Effector memory CD8-positive, alpha-beta T cell (primary cell): ENCODE measurements at regions not wholly inside any gene's neighbourhood (a gene's known extent, or its start where the extent isn't known, plus 50 kb on each side); places are given as distances from the start of the nearest gene placed in this dataset.
A peak's percentile ranks its signal among the peaks of the same experiment; 100 is the strongest.

Experiments used
- ATAC-seq: fragments of 150-1000 bp; cut with Tn5 transposase; replicated peaks from 2 replicates; pipeline ENCODE4 v1.10.0; 2021; ENCODE audit warnings: mild to moderate bottlenecking, moderate library complexity
- DNase-seq, 3 experiments: peaks; one replicate each; pipeline ENCODE4 v3.0.0; 2021
- H3K27ac Mint-ChIP-seq, 2 donors: one replicate each; pipeline ENCODE4 v1.8.0; 2022; ENCODE audit warnings: mild to moderate bottlenecking in 2 of 2, mixed read lengths in 2 of 2, moderate library complexity in 2 of 2
- H3K27me3 Mint-ChIP-seq, 2 donors: one replicate each; pipeline ENCODE4 v1.8.0; 2022; ENCODE audit warnings: mixed read lengths in 2 of 2
- H3K36me3 Mint-ChIP-seq: one replicate; pipeline ENCODE4 v1.8.0; 2022; ENCODE audit warnings: mild to moderate bottlenecking, moderate library complexity, mixed read lengths; ENCODE audit not compliant: insufficient read depth
- H3K4me1 Mint-ChIP-seq, 2 donors: one replicate each; pipeline ENCODE4 v1.8.0; 2022; ENCODE audit warnings: low read depth in 2 of 2, mixed read lengths in 2 of 2
- H3K4me3 Mint-ChIP-seq, 2 donors: one replicate each; pipeline ENCODE4 v1.8.0; 2022; ENCODE audit warnings: mild to moderate bottlenecking in 2 of 2, mixed read lengths in 2 of 2, moderate library complexity in 2 of 2
- H3K9me3 Mint-ChIP-seq, 2 donors: one replicate each; pipeline ENCODE4 v1.8.0; 2022; ENCODE audit warnings: mixed read lengths in 2 of 2

GRCh38 chr7:115526278-115526677 is 504.3 kb downstream of the TFEC start:
- Mint-ChIP-seq H3K4me3 (no peak overlapping the region), H3K4me1 (no peaks in the 10 kb centered on the region), H3K27me3 (peaks cover 0 to 7% of the 10 kb centered on the region in 2 donors), H3K9me3 (peaks cover 0 to 2% of the 10 kb centered on the region in 2 donors), H3K27ac (no peak overlapping the region), H3K36me3 (no peaks in the 10 kb centered on the region)
- ATAC-seq (no peak), DNase-seq (no peak)

- H3K36me3 Mint-ChIP-seq: no peaks in the 10 kb centered on the region
- no peaks in the 10 kb centered on the region for H3K4me1 Mint-ChIP-seq
- no peak overlapping the region for H3K4me3 Mint-ChIP-seq
- no peak overlapping the region for H3K27ac Mint-ChIP-seq
- ATAC-seq: no peak
- peaks cover 0 to 7% of the 10 kb centered on the region in 2 donors for H3K27me3 Mint-ChIP-seq
- peaks cover 0 to 2% of the 10 kb centered on the region in 2 donors for H3K9me3 Mint-ChIP-seq
- DNase-seq: no peak
These were observed 508.4 kb downstream of the TFEC start for GRCh38 chr7:115522174-115522573.

- no peak overlapping the region for H3K27ac Mint-ChIP-seq
- H3K9me3 Mint-ChIP-seq: no peaks in the 10 kb centered on the region
- no peak overlapping the region for H3K4me3 Mint-ChIP-seq
- H3K36me3 Mint-ChIP-seq: no peaks in the 10 kb centered on the region
- ATAC-seq (no peak), DNase-seq (no peak)
- H3K27me3 Mint-ChIP-seq: no peaks in the 10 kb centered on the region
- no peaks in the 10 kb centered on the region for H3K4me1 Mint-ChIP-seq
These were observed 514.2 kb downstream of the TFEC start for GRCh38 chr7:115516341-115516740.

DNA sequence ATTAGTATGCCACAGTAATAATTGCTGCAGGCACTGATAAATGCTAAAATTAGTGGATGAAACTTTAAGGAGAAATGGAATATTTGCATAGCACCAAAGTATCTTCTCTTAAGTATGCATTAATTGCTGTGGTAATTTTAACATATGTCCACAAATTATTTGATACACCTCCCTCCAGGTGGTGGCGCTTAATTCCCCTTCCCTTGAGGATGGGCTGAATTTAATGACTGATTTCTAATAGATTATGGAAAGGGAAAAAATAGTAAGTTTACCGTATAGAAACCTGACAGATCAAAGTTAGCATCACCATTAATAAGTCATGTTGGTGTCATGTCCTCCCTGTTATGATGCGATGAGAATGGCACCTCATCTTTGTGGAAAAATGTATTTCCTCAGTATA is 519.2 kb downstream of the TFEC start:
- Mint-ChIP-seq H3K4me1 (no peaks in the 10 kb centered on the region), H3K27ac (no peak overlapping the region), H3K9me3 (no peaks in the 10 kb centered on the region), H3K27me3 (peaks cover 11 to 18% of the 10 kb centered on the region in 2 donors), H3K4me3 (no peak overlapping the region), H3K36me3 (no peaks in the 10 kb centered on the region)
- DNase-seq: no peak
- ATAC-seq: no peak

GRCh38 chr7:115505136-115505535 is 525.4 kb downstream of the TFEC start:
- Mint-ChIP-seq H3K27ac (no peak overlapping the region), H3K27me3 (peaks cover 11 to 20% of the 10 kb centered on the region in 2 donors), H3K36me3 (no peaks in the 10 kb centered on the region), H3K9me3 (no peaks in the 10 kb centered on the region), H3K4me3 (no peak overlapping the region), H3K4me1 (no peaks in the 10 kb centered on the region)
- ATAC-seq: no peak
- DNase-seq: no peak

- ATAC-seq (no peak), DNase-seq (no peak)
- Mint-ChIP-seq H3K4me1 (no peaks in the 10 kb centered on the region), H3K27me3 (peaks cover 17 to 27% of the 10 kb centered on the region in 2 donors), H3K27ac (no peak overlapping the region), H3K36me3 (no peaks in the 10 kb centered on the region), H3K9me3 (no peaks in the 10 kb centered on the region), H3K4me3 (no peak overlapping the region)
These were observed 530.6 kb downstream of the TFEC start for GRCh38 chr7:115499956-115500355.

- H3K9me3 Mint-ChIP-seq: no peaks in the 10 kb centered on the region
- no peak overlapping the region for H3K27ac Mint-ChIP-seq
- no peak for DNase-seq
- no peaks in the 10 kb centered on the region for H3K4me1 Mint-ChIP-seq
- H3K4me3 Mint-ChIP-seq: no peak overlapping the region
- H3K27me3 Mint-ChIP-seq: peaks cover 17 to 27% of the 10 kb centered on the region in 2 donors
- no peak for ATAC-seq
- no peaks in the 10 kb centered on the region for H3K36me3 Mint-ChIP-seq
These were observed 534.6 kb downstream of the TFEC start for GRCh38 chr7:115496006-115496405.

DNA sequence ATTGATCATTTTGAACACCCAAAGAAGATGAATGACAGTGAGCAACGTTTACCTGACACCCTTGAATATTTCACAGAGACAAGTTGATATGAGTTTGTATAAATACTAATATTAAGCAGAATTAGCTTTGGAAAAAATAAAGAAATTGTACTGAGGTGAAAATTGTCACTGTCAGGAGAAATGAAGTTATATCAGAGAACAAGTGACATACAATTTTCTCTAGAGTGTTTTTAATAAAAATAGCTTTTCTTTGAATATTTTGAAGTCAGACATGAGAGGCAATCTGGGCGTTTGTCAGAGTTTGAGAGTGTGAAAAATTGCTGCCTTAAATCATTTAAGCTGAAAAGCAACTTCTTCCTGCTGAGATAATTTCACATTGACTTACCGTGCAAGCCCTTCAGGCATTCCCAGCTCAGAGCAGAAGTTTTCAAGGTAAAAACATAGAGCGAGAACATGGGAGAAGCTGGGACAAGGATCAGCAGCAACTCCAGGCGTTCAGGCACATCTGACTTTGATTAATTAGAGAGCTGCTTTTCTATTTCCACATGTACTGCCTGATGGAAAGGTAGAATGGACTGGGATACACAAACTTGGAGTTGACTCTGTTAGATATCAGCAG is 535.9 kb downstream of the TFEC start:
- H3K27ac Mint-ChIP-seq: no peak overlapping the region
- DNase-seq (no peak), ATAC-seq (no peak)
- no peak overlapping the region for H3K4me3 Mint-ChIP-seq
- no peaks in the 10 kb centered on the region for H3K4me1 Mint-ChIP-seq
- H3K36me3 Mint-ChIP-seq: no peaks in the 10 kb centered on the region
- H3K9me3 Mint-ChIP-seq: no peaks in the 10 kb centered on the region
- H3K27me3 Mint-ChIP-seq: peaks cover 17 to 27% of the 10 kb centered on the region in 2 donors

GRCh38 chr7:115493381-115493780 is 537.2 kb downstream of the TFEC start:
- ATAC-seq (no peak), DNase-seq (no peak)
- Mint-ChIP-seq H3K4me1 (no peaks in the 10 kb centered on the region), H3K9me3 (no peaks in the 10 kb centered on the region), H3K27ac (no peak overlapping the region), H3K36me3 (no peaks in the 10 kb centered on the region), H3K4me3 (no peak overlapping the region), H3K27me3 (peaks cover 17 to 27% of the 10 kb centered on the region in 2 donors)

DNA sequence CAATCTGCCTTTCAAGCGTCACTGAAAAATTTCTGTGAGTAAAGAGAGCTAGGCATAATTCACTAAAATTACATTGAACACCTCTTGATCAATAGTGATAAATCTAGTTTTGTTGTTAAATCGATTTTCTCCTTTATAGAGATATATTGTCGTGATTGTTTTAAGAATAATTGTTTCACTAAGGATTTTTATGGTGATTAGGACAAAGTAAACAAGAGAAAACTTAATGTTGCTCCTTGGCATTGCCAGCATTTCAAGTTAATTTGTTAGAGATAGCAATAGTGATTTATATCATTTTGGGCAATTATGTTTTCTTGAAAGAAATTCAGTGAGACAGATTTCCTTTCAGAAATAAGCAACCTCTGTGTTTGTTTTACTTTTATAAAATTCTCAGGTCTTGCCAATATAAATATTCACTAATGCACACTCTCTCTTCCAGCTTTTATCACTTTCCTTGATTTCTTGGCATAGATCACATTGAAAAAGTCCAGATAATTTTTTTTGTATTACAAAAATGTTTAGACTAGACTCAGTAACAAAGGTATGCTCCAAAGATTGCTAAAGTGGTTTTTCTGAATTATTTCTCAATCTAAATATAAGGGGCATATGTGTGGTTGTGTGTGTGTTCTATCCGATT is 538.7 kb downstream of the TFEC start:
- Mint-ChIP-seq H3K36me3 (no peaks in the 10 kb centered on the region), H3K9me3 (peaks cover 0 to 2% of the 10 kb centered on the region in 2 donors), H3K27me3 (peaks cover 17 to 21% of the 10 kb centered on the region in 2 donors), H3K27ac (no peak overlapping the region), H3K4me3 (no peak overlapping the region), H3K4me1 (no peaks in the 10 kb centered on the region)
- DNase-seq (no peak), ATAC-seq (no peak)

DNA sequence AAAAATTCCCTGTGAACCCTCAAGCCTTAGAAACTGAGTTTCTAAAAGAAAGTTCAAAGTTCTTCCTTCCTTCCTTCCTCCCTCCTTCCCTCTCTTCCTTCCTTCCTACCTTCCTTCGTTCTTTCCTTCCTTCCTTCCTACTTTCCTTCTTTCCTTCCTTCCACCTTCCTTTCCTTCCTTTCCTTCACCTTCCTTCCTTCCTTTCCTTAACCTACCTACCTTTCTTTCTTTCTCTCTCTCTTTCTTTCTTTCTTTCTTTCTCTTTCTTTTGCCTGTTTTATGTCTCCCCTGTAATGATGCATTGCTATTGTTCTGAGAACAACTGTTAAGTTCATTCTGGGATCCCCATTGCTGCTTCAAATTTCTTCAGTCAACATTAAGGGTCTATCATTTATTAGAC is 551.1 kb downstream of the TFEC start:
- peaks cover 2% of the 10 kb centered on the region for H3K36me3 Mint-ChIP-seq
- H3K27ac Mint-ChIP-seq: no peak overlapping the region
- no peak overlapping the region for H3K4me3 Mint-ChIP-seq
- peaks cover 29 to 37% of the 10 kb centered on the region in 2 donors for H3K27me3 Mint-ChIP-seq
- no peaks in the 10 kb centered on the region for H3K9me3 Mint-ChIP-seq
- peaks cover 7 to 10% of the 10 kb centered on the region in 2 donors for H3K4me1 Mint-ChIP-seq
- DNase-seq (no peak), ATAC-seq (no peak)

GRCh38 chr7:115478426-115478825 is 552.1 kb downstream of the TFEC start:
- H3K36me3 Mint-ChIP-seq: peaks cover 2% of the 10 kb centered on the region
- DNase-seq: no peak
- H3K27ac Mint-ChIP-seq: no peak overlapping the region
- peaks cover 7 to 10% of the 10 kb centered on the region in 2 donors for H3K4me1 Mint-ChIP-seq
- H3K4me3 Mint-ChIP-seq: no peak overlapping the region
- no peak for ATAC-seq
- peaks cover 29 to 37% of the 10 kb centered on the region in 2 donors for H3K27me3 Mint-ChIP-seq
- no peaks in the 10 kb centered on the region for H3K9me3 Mint-ChIP-seq

DNA sequence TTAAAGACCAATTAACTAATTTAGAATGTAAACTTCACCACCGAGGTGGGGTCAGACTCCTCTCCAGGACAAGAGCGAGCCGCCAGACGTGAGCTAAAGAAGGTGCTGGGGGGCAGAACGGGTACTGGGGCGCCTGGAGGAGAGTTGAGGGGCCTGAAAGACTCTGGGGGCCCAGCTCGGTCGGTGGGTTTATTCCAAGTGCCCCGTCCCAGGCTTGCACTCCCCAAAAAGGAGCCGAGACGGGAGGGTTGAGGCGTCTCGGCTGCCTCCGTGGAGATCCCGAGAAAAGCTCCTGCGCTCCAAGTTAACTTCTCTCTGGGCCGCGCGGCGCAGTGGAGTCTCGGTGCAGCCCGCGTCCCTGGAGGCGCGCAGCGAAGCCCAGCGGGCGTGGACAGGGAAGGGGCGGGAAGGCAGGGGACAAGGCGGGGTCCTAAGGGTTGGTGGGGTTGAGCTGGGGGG is 553.3 kb downstream of the TFEC start:
- H3K9me3 Mint-ChIP-seq: no peaks in the 10 kb centered on the region
- H3K36me3 Mint-ChIP-seq: peaks cover 2% of the 10 kb centered on the region
- ATAC-seq: peak; percentile 54
- peaks cover 31 to 37% of the 10 kb centered on the region in 2 donors for H3K27me3 Mint-ChIP-seq
- peak overlapping the region; percentile 81 to 85 for H3K4me3 Mint-ChIP-seq
- H3K27ac Mint-ChIP-seq: no peak overlapping the region
- DNase-seq: no peak
- H3K4me1 Mint-ChIP-seq: peaks cover 7 to 10% of the 10 kb centered on the region in 2 donors

DNA sequence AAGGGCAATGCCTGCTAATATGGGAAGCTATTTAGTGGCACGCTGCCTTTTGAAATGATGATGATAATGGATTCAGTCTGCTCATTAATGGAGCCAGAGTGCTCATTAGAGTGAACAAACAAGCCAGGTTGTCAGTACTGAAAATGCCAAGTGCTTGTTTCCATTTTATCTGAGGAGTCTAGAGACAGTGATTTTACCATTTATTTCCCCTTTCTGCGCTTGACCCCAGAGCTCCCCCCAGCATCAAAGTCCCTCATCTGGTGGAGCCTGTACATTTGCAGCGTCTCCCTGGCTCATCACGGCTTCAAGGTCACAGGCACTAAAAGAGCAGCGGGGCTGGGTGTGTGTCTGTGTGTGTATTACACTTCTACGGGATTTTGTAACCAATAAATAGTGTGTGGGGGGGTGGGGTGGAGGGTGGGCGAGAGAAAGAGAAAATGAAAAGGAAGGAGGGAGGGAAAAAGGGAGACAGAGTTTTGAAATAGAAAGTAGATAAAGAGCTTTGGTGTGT is 553.8 kb downstream of the TFEC start:
- Mint-ChIP-seq H3K9me3 (no peaks in the 10 kb centered on the region), H3K27me3 (peaks cover 31 to 32% of the 10 kb centered on the region in 2 donors), H3K27ac (no peak overlapping the region), H3K36me3 (peaks cover 2% of the 10 kb centered on the region), H3K4me3 (peak overlapping the region; percentile 81 to 85), H3K4me1 (peaks cover 7 to 10% of the 10 kb centered on the region in 2 donors)
- ATAC-seq (peak; percentile 27), DNase-seq (no peak)
